IMR-90 (cell line): ENCODE measurements at regions not wholly inside any gene's neighbourhood (a gene's known extent, or its start where the extent isn't known, plus 50 kb on each side); places are given as distances from the start of the nearest gene placed in this dataset.

Experiments used
- ATAC-seq: fragments of 200-7000 bp; cut with Tn5 transposase; 2 replicates; pipeline ENCODE4 v1.9.1; 2020; ENCODE audit warnings: low read depth, mild to moderate bottlenecking, moderate library complexity
- BruUV-seq: library from RNA; stranded (reverse); fragments of 400-500 nt; replicated peaks from 2 replicates; lab custom pipeline; 2021; lab: Mats Ljungman, UMichigan
- CTCF ChIA-PET: fragments of 300-600 bp; formaldehyde crosslinking; extraction: SDS; loops from one replicate; lab custom pipeline; 2021; ENCODE audit warnings: antibody characterized with exemption; lab: Yijun Ruan, JAX
- POLR2A ChIA-PET: fragments of 300-600 bp; sonication (Branson Sonifier 250); formaldehyde crosslinking; loops from one replicate; lab custom pipeline; 2022; ENCODE audit warnings: antibody characterized with exemption; ENCODE audit not compliant: unreplicated experiment; lab: Charles Lee
- DNase-seq: peaks from one replicate; pipeline ENCODE4 v3.0.0; 2013
- H2AFZ ChIP-seq: replicated peaks from 2 replicates; pipeline ENCODE3; 2013; ENCODE audit warnings: low read length, mild to moderate bottlenecking; ENCODE audit not compliant: poor library complexity
- H2AK5ac ChIP-seq: 2 replicates; pipeline ENCODE4 v1.6.1; 2013; ENCODE audit warnings: low read depth, low read length, inconsistent platforms
- H2AK9ac ChIP-seq: replicated peaks from 2 replicates; pipeline ENCODE3; 2013; ENCODE audit warnings: mild to moderate bottlenecking, low read depth, low read length, moderate library complexity; ENCODE audit not compliant: poor library complexity
- H2BK120ac ChIP-seq: 2 replicates; pipeline ENCODE4 v1.6.1; 2013; ENCODE audit warnings: low read depth, low read length, inconsistent platforms
- H2BK15ac ChIP-seq: 3 replicates; pipeline ENCODE4 v1.6.1; 2013; ENCODE audit warnings: low read depth, low read length, inconsistent platforms
- H2BK20ac ChIP-seq: 2 replicates; pipeline ENCODE4 v1.6.1; 2013; ENCODE audit warnings: low read depth, mild to moderate bottlenecking, inconsistent platforms, low read length, moderate library complexity
- H2BK5ac ChIP-seq: 2 replicates; pipeline ENCODE4 v1.6.1; 2013; ENCODE audit warnings: mild to moderate bottlenecking, low read depth, low read length, inconsistent platforms; ENCODE audit not compliant: poor library complexity, severe bottlenecking
- H3K14ac ChIP-seq: replicated peaks from 2 replicates; pipeline ENCODE4 v1.6.1; 2013; ENCODE audit warnings: low read depth, low read length, inconsistent platforms
- H3K18ac ChIP-seq: 2 replicates; pipeline ENCODE4 v1.6.1; 2013; ENCODE audit warnings: low read depth, low read length, control low read depth
- H3K23ac ChIP-seq: 2 replicates; pipeline ENCODE4 v1.6.1; 2013; ENCODE audit warnings: low read depth, low read length, inconsistent platforms
- H3K27ac ChIP-seq: 2 replicates; pipeline ENCODE4 v1.5.1; 2013; ENCODE audit warnings: mild to moderate bottlenecking, control low read depth, low read length; ENCODE audit not compliant: insufficient read depth
- H3K27me3 ChIP-seq: 2 replicates; pipeline ENCODE4 v1.6.1; 2013; ENCODE audit warnings: low read length; ENCODE audit not compliant: control insufficient read depth, insufficient read depth
- H3K36me3 ChIP-seq: 2 replicates; pipeline ENCODE4 v1.6.1; 2013; ENCODE audit warnings: low read length, mixed read lengths; ENCODE audit not compliant: control insufficient read depth, insufficient read depth
- H3K4ac ChIP-seq: 2 replicates; pipeline ENCODE4 v1.6.1; 2013; ENCODE audit warnings: low read depth, low read length, inconsistent platforms
- H3K4me1 ChIP-seq: 2 replicates; pipeline ENCODE4 v1.6.1; 2013; ENCODE audit warnings: low read length, mixed read lengths; ENCODE audit not compliant: control insufficient read depth, insufficient read depth
- H3K4me2 ChIP-seq: 2 replicates; pipeline ENCODE4 v1.6.1; 2013; ENCODE audit warnings: low read depth, mild to moderate bottlenecking, control low read depth, low read length, moderate library complexity
- H3K4me3 ChIP-seq: 2 replicates; pipeline ENCODE4 v1.5.1; 2013; ENCODE audit warnings: low read depth, mild to moderate bottlenecking, control low read depth, low read length, moderate library complexity; ENCODE audit not compliant: insufficient read depth
- H3K56ac ChIP-seq: 2 replicates; pipeline ENCODE4 v1.6.1; 2013; ENCODE audit warnings: low read length, inconsistent platforms; ENCODE audit not compliant: insufficient read depth; ENCODE audit errors: extremely low read depth
- H3K79me1 ChIP-seq, 2 experiments: 2 replicates each; pipeline ENCODE4 v1.6.1; 2013; ENCODE audit warnings: low read length in 2 of 2, inconsistent platforms in 1 of 2, low read depth in 1 of 2
- H3K9ac ChIP-seq: 2 replicates; pipeline ENCODE4 v1.6.1; 2013; ENCODE audit warnings: low read depth, low read length, control low read depth
- H3K9me1 ChIP-seq: 2 replicates; pipeline ENCODE4 v1.6.1; 2013; ENCODE audit warnings: low read length, inconsistent platforms; ENCODE audit not compliant: insufficient read depth
- H3K9me3 ChIP-seq: 2 replicates; pipeline ENCODE4 v1.6.1; 2013; ENCODE audit warnings: low read length; ENCODE audit not compliant: control insufficient read depth, insufficient read depth
- H4K20me1 ChIP-seq: 2 replicates; pipeline ENCODE4 v1.6.1; 2013; ENCODE audit warnings: low read length, inconsistent platforms; ENCODE audit not compliant: insufficient read depth
- H4K5ac ChIP-seq: 2 replicates; pipeline ENCODE4 v1.6.1; 2013; ENCODE audit warnings: mild to moderate bottlenecking, low read depth, low read length, control low read depth
- H4K8ac ChIP-seq, 2 experiments: 2 replicates each; pipeline ENCODE4 v1.6.1; 2013; ENCODE audit warnings: low read depth in 2 of 2, low read length in 2 of 2, control low read depth in 1 of 2, inconsistent platforms in 1 of 2
- H4K91ac ChIP-seq: 2 replicates; pipeline ENCODE4 v1.6.1; 2013; ENCODE audit warnings: low read depth, low read length, inconsistent platforms; ENCODE audit not compliant: insufficient read depth
- BHLHE40 ChIP-seq: fragments of 150-350 bp; IDR thresholded peaks from 2 replicates; pipeline ENCODE4 v1.6.1; 2016; ENCODE audit warnings: mild to moderate bottlenecking, low read depth, low read length
- CEBPB ChIP-seq: IDR thresholded peaks from 2 replicates; pipeline ENCODE4 v1.6.1; 2012; ENCODE audit warnings: low read depth, low read length, improper control_type of control experiment
- CHD1 ChIP-seq: IDR thresholded peaks from 2 replicates; pipeline ENCODE4 v1.6.1; 2012; ENCODE audit warnings: low read depth, low read length, improper control_type of control experiment
- FOS ChIP-seq: fragments of 150-350 bp; IDR thresholded peaks from 2 replicates; pipeline ENCODE4 v1.6.1; 2016; ENCODE audit warnings: low read depth, low read length
- MAFK ChIP-seq: IDR thresholded peaks from 2 replicates; pipeline ENCODE4 v1.6.1; 2012; ENCODE audit warnings: low read depth, low read length, improper control_type of control experiment
- MAZ ChIP-seq: IDR thresholded peaks from 2 replicates; pipeline ENCODE4 v1.6.1; 2012; ENCODE audit warnings: low read depth, mild to moderate bottlenecking, low read length, improper control_type of control experiment, moderate library complexity, borderline replicate concordance
- MXI1 ChIP-seq: IDR thresholded peaks from 2 replicates; pipeline ENCODE4 v1.6.1; 2012; ENCODE audit warnings: low read depth, mild to moderate bottlenecking, low read length, moderate library complexity, borderline replicate concordance
- NFE2L2 ChIP-seq: fragments of 150-350 bp; IDR thresholded peaks from 2 replicates; pipeline ENCODE4 v1.6.1; 2016; ENCODE audit warnings: low read depth, mild to moderate bottlenecking, low read length
- RAD21 ChIP-seq: IDR thresholded peaks from 2 replicates; pipeline ENCODE4 v1.6.1; 2012; ENCODE audit warnings: low read length, improper control_type of control experiment
- RCOR1 ChIP-seq: IDR thresholded peaks from 2 replicates; pipeline ENCODE4 v1.6.1; 2012; ENCODE audit warnings: mild to moderate bottlenecking, low read length, improper control_type of control experiment; ENCODE audit not compliant: insufficient replicate concordance
- RFX5 ChIP-seq: IDR thresholded peaks from 2 replicates; pipeline ENCODE4 v1.8.0; 2012; ENCODE audit warnings: low read depth, mild to moderate bottlenecking, low read length, moderate library complexity
- SMC3 ChIP-seq: fragments of 150-350 bp; IDR thresholded peaks from 2 replicates; pipeline ENCODE4 v1.6.1; 2016; ENCODE audit warnings: low read depth, mild to moderate bottlenecking, antibody characterized with exemption, low read length, moderate library complexity
- WGBS, 2 experiments: methylation state at CpG; one replicate each; pipeline versions ENCODE4 v1.1.5 to v1.1.7; 2013; ENCODE audit warnings: missing lambda C conversion rate in 2 of 2; ENCODE audit not compliant: insufficient read length in 1 of 2; ENCODE audit errors: extremely low coverage in 2 of 2; 5-methylcytosine and 5-hydroxymethylcytosine counted together
- dilution Hi-C: fragments of 300-500 bp; cut with HindIII; formaldehyde crosslinking; loops from one replicate; pipeline ENCODE4 v1.14.3; 2018; ENCODE audit warnings: low sequenced_read_pairs; ENCODE audit not compliant: unreplicated experiment
- in situ Hi-C: fragments of 300-500 bp; cut with MboI; formaldehyde crosslinking; loops from 3 replicates; pipeline ENCODE4 v1.14.3; 2019; ENCODE audit warnings: low sequenced_read_pairs, inconsistent platforms, mixed read lengths
- intact Hi-C: fragments of 100-400 bp; cut with micrococcal nuclease; formaldehyde crosslinking; loops from 2 replicates; pipeline ENCODE4 v1.10.0; 2022
- TF ChIP-seq, protein P1 (sequence below): conservative IDR thresholded peaks from 2 replicates; pipeline ENCODE4 v1.5.1; 2012; ENCODE audit warnings: mild to moderate bottlenecking, low read depth, low read length, improper control_type of control experiment
- TF ChIP-seq, protein P2 (sequence below): fragments of 150-350 bp; IDR thresholded peaks from 2 replicates; pipeline ENCODE4 v1.6.1; 2017; ENCODE audit warnings: mild to moderate bottlenecking, antibody characterized with exemption, low read length, low read depth

DNA sequence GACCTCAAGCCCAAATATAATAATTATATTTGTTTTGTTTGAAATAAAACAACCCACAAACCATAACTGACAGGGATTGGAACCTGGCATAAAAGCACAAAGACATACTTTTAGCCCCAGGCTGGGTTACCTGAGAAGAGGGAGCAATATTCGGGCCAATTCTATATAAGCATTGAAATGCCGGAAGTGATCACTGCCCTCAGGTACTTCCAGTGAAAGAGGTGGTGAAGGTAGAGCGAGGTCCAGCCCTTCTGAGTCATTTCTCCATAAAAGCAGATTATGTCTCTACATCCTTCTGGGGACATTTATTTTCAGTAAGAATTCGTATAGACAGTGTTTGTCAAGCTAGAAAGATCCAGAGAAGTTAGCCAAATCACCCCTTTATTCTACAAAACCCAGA is 59.6 kb downstream of the GCNT4 start:
- Histone ChIP-seq H3K9me3 (no peaks in the 10 kb centered on the region), H3K9me1 (no peaks in the 10 kb centered on the region), H4K20me1 (no peaks in the 10 kb centered on the region), H3K27ac (no peak overlapping the region), H3K36me3 (no peaks in the 10 kb centered on the region), H3K18ac (no peak overlapping the region), H4K91ac (no peak overlapping the region), H3K9ac (no peak overlapping the region), H3K14ac (no peak overlapping the region), H4K8ac (no peak overlapping the region), H2AK5ac (no peak overlapping the region), H3K27me3 (peaks cover 7% of the 10 kb centered on the region; the same call in 1 of the 2 replicates), H3K4me2 (no peak overlapping the region), H2BK15ac (no peak overlapping the region), H2AFZ (no peak overlapping the region), H3K4ac (no peak overlapping the region), H2AK9ac (no peak overlapping the region), H2BK20ac (no peak overlapping the region), H2BK5ac (no peak overlapping the region), H3K4me3 (no peak overlapping the region), H3K56ac (no peak overlapping the region), H3K23ac (no peak overlapping the region), H4K5ac (no peak overlapping the region), H3K4me1 (no peaks in the 10 kb centered on the region), H2BK120ac (no peak overlapping the region), H3K79me1 (no peaks in the 10 kb centered on the region)
- ChIA-PET CTCF (no interaction called here), POLR2A (no interaction called here)
- dilution Hi-C loops, result no loop called here
- ATAC-seq (no peak), DNase-seq (no peak)
- intact Hi-C loops, result no loop called here
- BruUV-seq, result no TSS peak
- TF ChIP-seq RCOR1 (no peak), RFX5 (no peak), FOS (no peak), NFE2L2 (no peak), CHD1 (no peak), BHLHE40 (no peak), RAD21 (no peak), MXI1 (no peak), MAZ (no peak), SMC3 (no peak), MAFK (no peak), CEBPB (no peak)
- TF ChIP-seq, protein P1, sequence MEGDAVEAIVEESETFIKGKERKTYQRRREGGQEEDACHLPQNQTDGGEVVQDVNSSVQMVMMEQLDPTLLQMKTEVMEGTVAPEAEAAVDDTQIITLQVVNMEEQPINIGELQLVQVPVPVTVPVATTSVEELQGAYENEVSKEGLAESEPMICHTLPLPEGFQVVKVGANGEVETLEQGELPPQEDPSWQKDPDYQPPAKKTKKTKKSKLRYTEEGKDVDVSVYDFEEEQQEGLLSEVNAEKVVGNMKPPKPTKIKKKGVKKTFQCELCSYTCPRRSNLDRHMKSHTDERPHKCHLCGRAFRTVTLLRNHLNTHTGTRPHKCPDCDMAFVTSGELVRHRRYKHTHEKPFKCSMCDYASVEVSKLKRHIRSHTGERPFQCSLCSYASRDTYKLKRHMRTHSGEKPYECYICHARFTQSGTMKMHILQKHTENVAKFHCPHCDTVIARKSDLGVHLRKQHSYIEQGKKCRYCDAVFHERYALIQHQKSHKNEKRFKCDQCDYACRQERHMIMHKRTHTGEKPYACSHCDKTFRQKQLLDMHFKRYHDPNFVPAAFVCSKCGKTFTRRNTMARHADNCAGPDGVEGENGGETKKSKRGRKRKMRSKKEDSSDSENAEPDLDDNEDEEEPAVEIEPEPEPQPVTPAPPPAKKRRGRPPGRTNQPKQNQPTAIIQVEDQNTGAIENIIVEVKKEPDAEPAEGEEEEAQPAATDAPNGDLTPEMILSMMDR, result no peak
- TF ChIP-seq, protein P2, sequence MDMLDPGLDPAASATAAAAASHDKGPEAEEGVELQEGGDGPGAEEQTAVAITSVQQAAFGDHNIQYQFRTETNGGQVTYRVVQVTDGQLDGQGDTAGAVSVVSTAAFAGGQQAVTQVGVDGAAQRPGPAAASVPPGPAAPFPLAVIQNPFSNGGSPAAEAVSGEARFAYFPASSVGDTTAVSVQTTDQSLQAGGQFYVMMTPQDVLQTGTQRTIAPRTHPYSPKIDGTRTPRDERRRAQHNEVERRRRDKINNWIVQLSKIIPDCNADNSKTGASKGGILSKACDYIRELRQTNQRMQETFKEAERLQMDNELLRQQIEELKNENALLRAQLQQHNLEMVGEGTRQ, result no peak
- WGBS, 2 experiments, result no CpG with 5 or more reads among the region's 4 CpGs
- in situ Hi-C loops, result no loop called here
